Stimulated activated CD8-positive, alpha-beta memory T cell treated with anti-CD3 and anti-CD28 coated beads, Interleukin-4, amount 100 ng/mL, for 48 hours (primary cell): ENCODE measurements at regions not wholly inside any gene's neighbourhood (a gene's known extent, or its start where the extent isn't known, plus 50 kb on each side); places are given as distances from the start of the nearest gene placed in this dataset.

Experiments
- DNase-seq: peaks from one replicate; pipeline ENCODE4 v3.0.0-alpha.2; 2020

DNA sequence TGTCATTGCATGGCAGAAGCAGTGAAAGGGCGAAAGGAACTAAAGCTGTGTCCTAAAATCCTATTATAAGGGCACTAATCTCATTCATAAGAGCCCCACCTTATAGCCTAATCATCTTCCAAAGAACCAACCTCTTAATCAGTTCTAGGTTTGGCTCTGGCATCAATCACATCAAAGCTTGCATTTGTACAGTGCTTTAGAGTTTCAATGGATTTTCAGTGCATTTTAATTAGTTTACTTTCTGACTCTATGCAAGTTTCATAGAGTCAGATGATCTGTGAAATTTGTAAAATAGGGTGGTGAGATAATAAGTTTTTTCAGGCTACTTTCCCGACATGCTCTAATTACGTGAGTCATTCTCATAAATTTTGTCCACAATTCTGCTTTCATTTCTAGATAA is 341.1 kb downstream of the DIPK2A start:
- DNase-seq, result no peak

DNA sequence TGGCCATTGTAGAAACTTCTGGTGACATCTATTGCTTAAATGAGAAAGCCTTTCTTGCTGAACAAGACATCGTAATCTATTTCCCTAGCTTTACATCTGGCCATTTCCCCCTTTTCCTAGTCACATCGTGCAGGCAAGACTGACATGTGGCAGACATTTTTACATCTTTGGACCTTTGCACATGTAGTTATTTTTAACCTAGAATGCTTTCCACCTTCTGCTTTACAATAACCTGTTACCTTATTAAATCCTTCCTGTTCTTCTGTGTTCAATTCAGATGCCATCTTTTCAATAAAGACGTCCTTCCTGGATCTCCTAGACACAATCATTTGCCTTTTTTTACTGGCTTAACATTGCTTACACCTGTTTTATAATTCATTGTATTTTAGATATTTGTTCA is 343.3 kb downstream of the DIPK2A start:
- DNase-seq, result no peak

DNA sequence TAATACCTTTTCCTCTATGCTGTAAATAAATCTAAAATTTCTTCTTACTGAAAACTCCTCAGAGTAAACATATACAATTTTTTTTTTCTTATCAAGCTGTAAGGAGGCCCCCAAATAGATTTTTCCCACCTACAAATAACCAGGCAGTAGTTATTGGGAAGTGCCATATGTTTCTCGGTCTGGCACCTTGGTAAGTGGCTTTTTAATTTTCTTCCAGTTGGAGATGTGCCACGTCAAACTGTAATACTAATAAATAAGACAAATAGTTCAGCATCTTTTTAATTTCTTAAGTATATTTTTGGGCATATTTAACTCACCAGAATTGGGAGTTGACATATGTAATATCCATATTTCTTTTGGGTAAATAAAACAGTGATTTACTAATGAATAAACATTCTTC is 346.3 kb downstream of the DIPK2A start:
- DNase-seq, result no peak

DNA sequence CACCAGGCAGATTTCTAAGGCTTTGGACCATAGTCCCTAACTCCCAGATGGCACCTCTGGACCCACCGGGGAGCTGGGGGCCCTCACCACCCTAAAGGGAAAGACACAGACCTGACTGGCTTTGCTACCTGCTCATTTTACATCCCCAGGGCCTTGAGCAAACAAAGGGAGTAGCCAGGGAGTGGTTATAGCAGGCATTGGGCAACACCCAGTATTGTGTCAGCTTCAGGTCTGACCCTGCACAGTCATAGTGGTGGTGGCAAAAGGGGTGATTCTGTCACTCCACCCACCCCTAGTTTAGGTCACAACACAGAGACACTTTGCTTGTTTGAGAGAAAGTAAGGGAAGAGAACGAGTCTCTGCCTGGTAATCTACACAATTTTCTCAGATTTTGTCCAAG is 352.5 kb downstream of the DIPK2A start:
- DNase-seq, result no peak

DNA sequence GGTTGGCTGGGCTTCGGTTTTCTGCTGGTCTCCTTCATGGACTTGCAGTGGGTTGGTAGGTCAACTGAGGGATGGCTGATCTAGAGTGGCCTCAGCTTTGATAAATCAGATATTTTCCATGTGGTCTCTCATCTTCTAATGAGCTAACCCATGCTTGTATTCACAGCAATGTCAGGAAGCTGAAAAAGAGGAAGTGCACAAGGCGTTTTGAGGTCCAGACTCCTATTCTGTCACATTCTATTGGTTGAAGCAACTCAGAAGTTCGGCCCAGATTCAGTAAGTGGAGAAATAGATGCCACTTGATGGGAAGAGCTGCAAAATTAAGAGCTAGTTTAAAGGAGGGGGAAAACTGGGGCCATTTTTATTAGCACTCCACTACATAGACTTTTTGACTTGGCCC is 361.2 kb downstream of the DIPK2A start:
- DNase-seq, result no peak

DNA sequence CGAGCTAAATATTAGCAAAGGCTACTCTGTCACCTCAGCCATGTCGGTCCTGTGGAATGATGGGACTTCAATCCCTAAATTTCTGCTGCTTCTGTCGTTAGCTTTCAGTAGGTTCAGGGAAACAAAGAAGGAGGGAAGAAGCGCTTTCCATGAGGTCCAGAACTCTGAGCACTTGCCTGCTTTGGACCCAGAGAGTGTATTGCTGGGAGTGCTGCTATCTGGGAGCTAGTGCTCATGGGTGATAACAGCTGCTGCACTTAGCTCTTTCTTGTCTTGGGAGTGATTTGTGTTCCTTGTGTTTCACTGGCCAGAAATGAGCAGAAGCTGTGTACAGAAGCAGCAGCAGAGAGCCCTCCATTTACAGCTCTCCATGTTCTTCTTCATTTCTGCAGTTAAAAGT is 369.8 kb downstream of the DIPK2A start:
- DNase-seq, result no peak

DNA sequence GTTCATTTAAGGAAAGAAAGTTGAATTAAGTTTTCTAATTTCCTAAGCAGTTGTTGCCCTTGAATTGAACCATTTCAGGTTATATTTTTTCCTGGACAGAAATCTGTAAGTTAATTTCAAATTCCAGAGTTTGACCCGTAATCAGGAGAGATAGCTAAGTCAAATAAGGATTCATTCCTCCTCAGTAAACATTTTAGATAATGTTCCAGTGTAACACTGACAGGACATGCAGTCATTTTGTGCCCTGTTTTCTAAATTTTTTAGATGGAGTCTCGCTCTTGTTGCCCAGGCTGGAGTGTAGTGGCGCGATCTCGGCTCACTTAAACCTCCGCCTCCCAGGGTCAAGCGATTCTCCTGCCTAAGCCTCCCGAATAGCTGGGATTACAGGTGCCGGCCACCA is 371.7 kb downstream of the DIPK2A start:
- DNase-seq, result no peak

DNA sequence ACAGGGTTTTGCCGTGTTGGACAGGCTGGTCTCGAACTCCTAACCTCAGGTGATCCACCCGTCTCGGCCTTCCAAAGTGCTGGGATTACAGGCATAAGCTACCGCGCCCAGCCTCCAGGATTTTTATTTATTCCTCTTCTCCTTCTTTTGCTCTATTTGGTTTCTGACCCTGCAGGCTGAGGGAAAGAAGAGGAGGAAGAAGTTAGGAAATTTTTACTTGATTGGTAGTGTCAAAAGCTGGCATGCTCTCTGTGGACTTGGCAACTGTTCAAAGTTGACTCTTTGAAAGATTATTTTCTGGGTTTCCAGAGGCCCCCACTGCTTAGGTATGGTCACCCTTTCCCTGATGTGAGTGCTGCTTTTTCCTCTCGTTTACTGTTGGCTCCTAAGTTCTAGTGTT is 372.2 kb downstream of the DIPK2A start:
- DNase-seq, result no peak

DNA sequence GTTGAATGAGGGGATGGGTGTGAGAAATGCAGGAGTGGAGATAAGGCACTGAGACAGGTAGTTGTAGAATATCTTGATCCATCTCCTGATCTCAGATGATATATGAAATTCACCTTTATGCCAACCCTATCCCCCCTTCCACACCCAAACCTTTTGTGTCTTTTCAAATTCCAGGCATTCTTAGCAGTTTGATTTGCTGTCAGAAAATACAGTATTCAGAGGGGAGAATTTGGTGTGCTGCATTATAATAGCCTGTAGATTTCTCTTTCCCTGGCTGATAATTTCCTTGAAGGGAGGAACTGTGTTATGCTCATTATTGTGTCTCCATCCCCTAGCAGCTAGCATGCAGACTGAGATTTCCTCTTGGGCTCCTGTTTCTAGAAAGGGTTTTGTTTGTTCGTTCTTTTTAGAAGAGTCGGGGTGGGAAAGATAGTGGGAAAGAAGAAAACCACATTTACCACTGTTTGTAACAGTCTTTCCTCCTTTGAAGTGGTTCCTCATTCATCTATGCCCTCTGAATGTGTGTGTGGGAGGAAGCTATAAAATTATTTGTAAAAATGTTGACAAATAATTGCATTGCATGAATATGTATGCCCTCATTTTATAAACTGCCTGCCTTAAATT is 373.4 kb downstream of the DIPK2A start:
- DNase-seq, result no peak

DNA sequence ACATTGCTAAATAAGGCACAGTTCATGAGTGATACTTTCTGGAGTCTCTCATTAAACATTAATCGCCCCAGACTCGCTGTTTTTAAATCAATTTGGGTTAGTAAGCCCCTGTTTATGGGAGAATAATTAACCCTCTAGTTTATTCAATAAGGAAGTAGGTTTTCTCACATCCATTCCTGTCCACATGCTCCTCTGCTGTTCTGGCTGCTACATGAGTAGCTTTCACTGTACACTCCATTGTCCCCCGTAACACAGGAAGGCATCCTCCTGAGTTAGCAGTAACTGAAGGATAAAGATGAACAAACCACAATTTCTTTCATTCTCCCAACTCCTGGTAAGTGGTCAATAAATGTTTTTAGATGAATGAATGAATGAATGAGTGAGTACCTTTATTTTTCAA is 378.5 kb downstream of the DIPK2A start:
- DNase-seq, result no peak

DNA sequence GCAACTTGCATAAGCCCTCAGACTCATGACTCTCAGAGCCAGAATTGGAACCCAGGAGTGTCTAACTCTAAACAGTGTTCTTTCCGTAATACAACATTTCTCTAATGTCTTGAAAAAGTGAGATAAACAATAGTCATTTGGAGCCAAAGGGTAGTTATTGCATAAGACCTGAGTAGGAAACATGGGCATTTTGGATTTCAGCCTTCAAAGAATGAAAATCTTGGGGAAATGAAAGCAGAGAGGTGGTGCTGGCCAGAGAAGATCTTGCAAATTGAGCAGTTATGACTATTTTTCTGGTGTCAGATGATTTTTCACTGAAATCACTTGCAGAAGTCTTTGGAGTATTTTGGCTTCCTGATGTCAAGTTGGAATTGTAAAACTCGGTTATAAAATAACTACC is 379.4 kb downstream of the DIPK2A start:
- DNase-seq, result no peak

DNA sequence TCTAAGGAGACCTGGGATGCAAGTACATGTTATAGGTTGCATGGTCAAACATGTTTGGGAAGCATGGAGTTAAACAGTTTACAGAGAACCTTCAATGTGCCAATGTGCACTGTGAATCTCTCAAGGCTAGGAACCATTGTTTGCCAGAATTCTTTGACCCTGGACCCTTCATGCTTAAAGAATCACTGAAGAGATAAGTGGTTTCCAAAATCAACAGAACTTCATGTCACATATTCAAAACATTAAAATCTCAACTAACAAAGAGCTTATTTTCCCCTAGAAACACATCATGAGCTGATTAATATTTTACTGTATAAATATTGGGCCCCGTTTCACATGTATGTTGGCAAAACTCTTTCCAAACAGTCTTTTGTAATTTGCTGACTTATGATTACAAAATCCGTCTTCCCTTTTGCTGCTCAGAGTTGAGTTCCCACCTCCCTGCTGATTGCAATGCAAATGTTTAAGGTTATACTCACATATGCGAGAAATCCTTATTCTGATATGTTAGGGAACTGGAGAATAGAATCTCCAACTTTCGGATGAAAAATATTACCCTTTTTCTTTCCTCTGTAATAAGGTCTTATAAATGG is 380.2 kb downstream of the DIPK2A start:
- no peak for DNase-seq

DNA sequence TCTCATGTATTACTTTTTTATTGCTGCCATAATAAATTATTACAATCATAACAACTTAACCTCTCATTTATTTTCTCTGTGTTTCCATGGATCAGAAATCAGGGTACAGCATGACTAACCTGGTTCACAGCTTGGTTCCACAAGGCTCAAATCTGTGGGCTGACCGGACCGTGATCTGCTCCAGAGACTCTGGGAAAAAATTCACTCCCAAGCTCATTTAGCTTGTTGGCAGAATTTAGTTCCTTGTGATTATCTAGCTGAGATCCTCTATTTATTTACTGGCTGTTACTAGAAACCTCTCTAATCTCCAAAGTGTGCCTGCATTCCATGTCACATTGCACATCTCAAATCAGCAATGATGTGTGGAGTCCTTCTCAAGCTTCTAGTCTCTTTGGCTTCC is 386.6 kb downstream of the DIPK2A start:
- no peak for DNase-seq

DNA sequence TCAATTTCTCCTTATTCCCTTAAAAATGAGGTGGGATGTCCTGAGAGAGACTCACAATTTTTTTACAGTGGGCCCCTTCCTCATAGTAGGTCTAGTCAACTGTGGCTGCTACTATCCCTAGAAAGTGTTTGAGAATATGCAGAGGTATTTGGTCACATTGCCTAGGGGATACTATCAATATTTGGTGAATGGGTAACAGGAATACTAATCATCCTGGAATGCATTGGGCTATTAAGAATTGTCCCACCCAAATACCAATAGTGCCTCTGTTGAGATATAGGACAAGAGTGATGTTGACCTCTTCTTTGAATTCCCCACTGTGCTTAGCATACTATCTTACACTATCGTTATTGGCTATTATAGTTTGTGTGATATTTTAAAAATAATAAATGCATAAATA is 389.4 kb downstream of the DIPK2A start:
- no peak for DNase-seq

DNA sequence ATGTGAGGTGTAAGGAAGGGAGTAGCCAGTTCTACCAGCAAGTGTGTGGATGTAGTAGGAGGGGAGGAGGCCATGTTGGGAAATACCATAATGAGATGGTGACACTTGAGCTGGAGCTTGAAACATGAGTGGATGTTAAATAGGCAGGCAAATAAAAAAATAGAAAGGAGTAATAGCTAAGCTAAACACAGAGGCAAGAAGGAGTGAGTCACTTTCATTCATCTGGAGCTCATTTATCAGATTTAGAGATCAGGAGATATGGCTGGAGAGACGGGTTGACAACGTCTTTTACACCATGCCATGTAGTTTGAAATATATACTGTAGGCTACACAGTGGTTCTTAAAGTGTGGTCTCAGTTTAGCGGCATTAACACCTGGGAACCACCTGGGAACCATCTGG is 390.5 kb downstream of the DIPK2A start:
- no peak for DNase-seq

DNA sequence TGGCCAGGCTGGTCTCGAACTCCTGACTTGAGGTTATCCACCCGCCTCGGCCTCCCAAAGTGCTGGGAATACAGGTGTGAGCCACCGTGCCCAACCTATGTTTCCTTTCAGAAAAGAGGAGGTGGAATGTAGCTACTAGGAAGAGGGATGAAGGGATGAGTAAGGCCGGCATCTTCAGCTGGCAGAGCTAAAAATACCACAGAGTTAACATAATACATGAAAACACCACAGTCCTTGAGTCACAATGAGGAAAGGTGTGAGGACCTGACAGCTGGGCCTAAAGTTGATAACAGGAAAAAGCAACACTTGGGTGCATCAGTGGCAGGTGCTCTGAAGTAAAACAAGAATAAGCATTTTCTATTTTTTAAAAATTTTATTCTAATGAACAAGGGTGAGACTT is 392.2 kb downstream of the DIPK2A start:
- DNase-seq, result no peak

DNA sequence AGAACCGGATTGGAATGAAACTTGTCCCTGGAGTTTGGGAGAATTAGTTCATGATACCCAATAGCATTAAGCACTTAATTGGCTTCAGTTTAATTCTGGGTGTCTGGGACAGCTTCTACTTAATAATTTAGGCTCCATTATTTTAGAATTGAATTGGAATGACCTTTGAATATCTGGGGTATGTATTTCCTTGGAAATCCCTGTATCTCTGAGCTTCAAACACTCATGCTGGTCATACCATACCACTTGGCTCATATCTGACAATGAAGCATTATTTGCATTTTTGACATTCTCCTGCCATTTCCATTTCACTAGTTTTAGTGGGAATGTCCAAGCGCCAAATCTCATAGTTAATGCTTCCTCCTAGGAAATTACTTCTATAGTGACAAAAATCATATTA is 393.1 kb downstream of the DIPK2A start:
- DNase-seq, result no peak

DNA sequence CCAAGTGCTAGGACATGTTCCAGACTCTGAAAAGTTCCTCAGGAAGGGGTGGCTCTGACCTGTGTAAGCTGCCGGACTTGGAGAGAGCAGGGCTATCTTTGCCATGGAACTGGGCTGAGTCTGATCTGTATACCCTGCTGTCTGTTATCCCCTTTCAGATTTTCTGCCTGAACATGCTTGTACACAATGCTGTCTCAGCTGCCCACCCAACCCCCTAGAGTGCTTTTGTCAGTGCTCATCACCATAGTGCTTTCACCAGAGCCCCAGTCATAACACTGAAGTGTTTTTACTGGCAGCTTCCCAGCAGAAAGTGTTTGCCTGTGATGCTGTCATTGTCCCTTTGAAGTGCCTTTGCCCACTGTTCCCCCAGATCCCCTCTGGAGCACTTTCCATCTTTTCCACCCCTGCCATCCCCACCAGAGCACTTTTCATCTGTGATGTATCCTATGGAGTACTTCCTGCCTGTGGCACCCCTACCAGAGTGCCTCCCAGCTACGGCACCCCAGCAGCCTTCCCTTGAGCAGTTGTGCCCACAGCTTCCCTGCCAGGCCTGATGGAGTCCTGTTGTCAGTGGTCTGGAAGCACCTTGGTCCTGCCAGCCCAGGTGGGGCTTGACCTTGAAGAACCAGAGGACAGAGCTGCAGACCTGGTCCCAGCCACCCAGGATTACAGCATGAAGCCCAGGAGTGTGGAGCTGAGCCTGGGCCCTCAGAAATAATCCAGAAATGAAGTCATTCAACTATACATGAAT is 397.7 kb downstream of the DIPK2A start:
- no peak for DNase-seq

DNA sequence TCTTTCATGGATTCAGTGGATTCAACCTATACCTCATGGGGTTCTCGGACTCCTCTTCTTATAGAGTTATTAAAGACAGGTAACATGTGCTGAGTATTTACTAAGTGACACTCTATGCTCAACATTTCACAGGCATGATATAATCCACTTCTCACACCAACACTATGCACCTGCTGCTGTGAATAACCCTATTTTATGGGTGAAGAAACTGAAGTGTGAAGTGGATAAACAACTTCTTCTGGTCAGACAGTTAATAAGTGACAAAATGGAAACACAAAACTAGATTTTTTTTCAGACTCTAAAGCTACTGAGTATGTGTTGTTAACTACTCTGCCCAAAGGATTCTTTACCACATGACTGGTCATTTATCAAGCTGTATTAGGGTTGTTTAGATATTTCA is 403.5 kb downstream of the DIPK2A start:
- no peak for DNase-seq

DNA sequence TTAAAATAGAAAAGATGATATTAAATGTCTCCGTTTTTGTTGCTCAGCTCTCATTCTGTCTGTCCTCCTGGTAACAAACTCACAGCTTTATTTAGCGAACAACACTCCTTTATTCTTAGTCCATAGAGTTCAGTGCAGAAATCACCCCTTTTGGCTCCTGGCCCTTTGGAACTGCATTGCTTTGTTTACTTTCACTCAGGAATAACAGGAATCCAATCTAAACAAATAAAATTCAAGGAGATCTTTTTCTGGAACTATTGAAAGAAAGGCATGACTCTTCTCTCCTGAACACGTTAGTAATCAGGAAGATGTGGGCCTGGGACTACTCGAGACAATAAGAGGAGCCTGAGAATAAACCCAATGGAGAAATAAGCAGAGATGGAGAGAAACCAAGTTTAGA is 409.2 kb downstream of the DIPK2A start:
- no peak for DNase-seq

DNA sequence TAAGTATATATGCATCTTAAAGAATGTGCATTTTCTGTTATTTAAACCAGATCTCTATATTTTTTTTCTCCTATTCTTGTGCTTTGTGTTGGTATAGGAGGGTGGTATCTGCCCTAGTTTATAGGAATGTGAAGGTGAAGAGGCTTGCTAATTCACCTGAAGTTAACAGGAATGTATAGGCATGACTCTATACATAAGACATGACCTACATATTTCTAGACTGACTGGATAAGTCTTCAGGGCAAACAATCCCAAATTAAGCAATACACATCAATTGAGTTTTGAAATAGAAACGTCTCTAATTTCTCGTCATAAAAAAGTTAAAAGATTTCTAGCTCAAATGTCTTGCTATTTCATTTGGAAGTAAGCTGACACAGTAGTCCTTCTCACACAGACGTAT is 410.0 kb downstream of the DIPK2A start:
- no peak for DNase-seq

DNA sequence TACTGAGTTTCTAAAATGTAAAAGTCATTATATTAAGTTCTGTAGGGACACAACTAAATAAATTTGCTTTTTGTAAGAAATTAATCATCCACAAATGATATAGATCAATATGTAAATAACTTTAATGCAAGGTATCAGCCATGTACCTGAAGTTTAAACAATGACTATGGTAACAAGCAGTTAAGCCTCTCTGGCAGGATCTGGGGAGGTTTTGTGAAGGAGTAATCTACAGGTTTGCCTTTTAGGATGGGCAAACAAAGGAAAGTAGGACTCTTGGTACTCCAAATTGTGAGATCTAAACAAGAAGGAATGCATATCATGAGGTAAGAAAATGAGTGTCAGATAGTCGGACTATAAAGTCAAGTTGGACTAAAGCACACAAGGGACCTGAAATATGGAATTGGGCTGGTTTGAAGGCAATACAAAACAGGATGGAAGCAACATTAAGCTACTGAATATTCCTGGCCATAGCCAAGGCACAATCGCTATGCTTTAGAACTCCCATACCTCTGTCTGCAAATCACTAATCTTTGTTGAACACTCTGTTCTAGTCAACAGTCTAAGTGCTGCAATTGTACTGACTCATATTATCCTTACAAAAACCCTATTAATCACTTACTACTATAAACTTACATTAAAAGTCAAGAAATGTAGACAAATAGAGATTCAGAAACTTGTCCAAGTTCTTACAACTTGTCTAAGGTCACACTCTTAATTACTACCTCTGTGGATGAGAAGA is 412.8 kb downstream of the DIPK2A start:
- no peak for DNase-seq

DNA sequence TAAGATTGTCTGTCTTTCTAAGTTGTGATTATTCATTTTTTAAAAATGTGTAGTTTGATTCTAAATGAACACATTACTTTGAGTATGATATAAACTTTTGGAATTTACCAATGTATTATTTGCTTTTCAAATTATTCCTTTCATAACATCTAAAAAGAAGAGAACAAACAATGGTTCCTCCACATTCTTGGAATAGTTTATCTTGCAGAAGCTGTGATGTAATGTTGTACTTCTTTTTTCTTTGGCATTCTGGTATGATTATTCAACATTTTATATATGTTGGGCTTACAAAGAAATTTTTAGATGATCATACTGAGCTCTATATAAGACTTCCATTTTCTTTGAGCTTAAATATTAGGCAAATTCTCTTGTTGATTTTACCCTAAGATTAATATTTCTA is 419.2 kb downstream of the DIPK2A start:
- DNase-seq, result no peak

DNA sequence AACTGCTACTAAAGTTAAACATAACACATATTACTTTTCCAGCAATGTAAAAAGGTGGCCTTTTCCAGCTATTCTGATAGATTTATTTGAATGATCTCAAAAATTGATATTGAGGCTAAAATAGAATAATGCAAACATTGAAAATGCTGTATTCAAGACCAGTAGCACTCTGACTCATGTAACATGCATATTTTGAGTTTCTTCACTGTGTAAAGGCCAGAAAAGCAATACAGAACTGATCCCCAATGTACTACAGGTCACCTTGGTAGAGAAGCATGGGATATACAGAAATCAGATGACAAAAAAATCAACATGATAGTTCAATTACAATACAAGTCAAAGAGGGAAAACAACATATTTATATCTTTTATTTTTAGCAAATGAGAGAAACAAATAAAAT is 419.6 kb downstream of the DIPK2A start:
- no peak for DNase-seq
